K562 (cell line): ENCODE measurements at regions not wholly inside any gene's neighbourhood (a gene's known extent, or its start where the extent isn't known, plus 50 kb on each side); places are given as distances from the start of the nearest gene placed in this dataset.

Source experiments
- ARID4B ChIP-seq: sonication (generic); formaldehyde crosslinking; IDR thresholded peaks from 2 replicates; pipeline ENCODE4 v1.8.0; 2022; ENCODE audit warnings: mild to moderate bottlenecking, missing genetic modification reagents
- CREM ChIP-seq: IDR thresholded peaks from 2 replicates; pipeline ENCODE4 v1.6.1; 2014; ENCODE audit warnings: antibody characterized with exemption, low read depth
- CXXC5 ChIP-seq: fragments of 250-450 bp; sonication (Bioruptor Pico); IDR thresholded peaks from 2 replicates; pipeline ENCODE4 v1.8.0; 2022; ENCODE audit warnings: inconsistent platforms, mild to moderate bottlenecking, moderate library complexity
- EP300 ChIP-seq: IDR thresholded peaks from 2 replicates; pipeline ENCODE4 v1.6.1; 2012; ENCODE audit warnings: low read length, improper control_type of control experiment
- FOSL1 ChIP-seq: fragments of 200-800 bp; sonication (Bioruptor generic); conservative IDR thresholded peaks from 2 replicates; pipeline ENCODE4 v1.6.1; 2016; ENCODE audit warnings: missing genetic modification characterization, missing compliant biosample characterization
- HDAC2 ChIP-seq: fragments of 450-650 bp; IDR thresholded peaks from 2 replicates; pipeline ENCODE4 v1.6.1; 2016; ENCODE audit warnings: mild to moderate bottlenecking
- JUNB ChIP-seq: fragments of 450-650 bp; formaldehyde crosslinking; conservative IDR thresholded peaks from 2 replicates; pipeline ENCODE4 v1.4.0; 2020; ENCODE audit warnings: mild to moderate bottlenecking
- KDM4B ChIP-seq, 2 experiments: fragments of 450-650 bp in 1 of 2; sonication (generic) in 1 of 2; IDR thresholded peaks; 2 replicates each; pipeline ENCODE4 v1.6.1; 2016 to 2017; ENCODE audit warnings: borderline replicate concordance in 2 of 2, antibody characterized with exemption in 1 of 2, low read depth in 1 of 2, mild to moderate bottlenecking in 1 of 2
- NFE2L1 ChIP-seq: fragments of 450-650 bp; IDR thresholded peaks from 2 replicates; pipeline ENCODE4 v1.6.1; 2016; ENCODE audit warnings: missing genetic modification characterization, low read depth, mild to moderate bottlenecking, missing compliant biosample characterization, moderate library complexity, borderline replicate concordance
- NR2C2 ChIP-seq, 2 experiments: fragments of 200-800 bp in 1 of 2; sonication (Bioruptor generic) in 1 of 2; sonication (generic) in 1 of 2; formaldehyde crosslinking in 1 of 2; IDR thresholded peaks; 2 replicates each; pipeline versions ENCODE4 v1.6.1 to v1.8.0; 2016 to 2022; ENCODE audit warnings: mild to moderate bottlenecking in 1 of 2, missing compliant biosample characterization in 1 of 2, missing genetic modification characterization in 1 of 2, missing genetic modification reagents in 1 of 2
- RCOR1 ChIP-seq, 2 experiments: IDR thresholded peaks; 2 replicates each; pipeline ENCODE4 v1.6.1; 2012; ENCODE audit warnings: low read depth in 2 of 2, low read length in 2 of 2, borderline replicate concordance in 1 of 2, improper control_type of control experiment in 1 of 2
- SIRT6 ChIP-seq: IDR thresholded peaks from one replicate; pipeline ENCODE4 v1.6.1; 2012; ENCODE audit warnings: low read depth, mild to moderate bottlenecking, control low read depth, inconsistent platforms, low read length, moderate library complexity
- XRCC5 ChIP-seq: fragments of 200-400 bp; formaldehyde crosslinking; IDR thresholded peaks from 2 replicates; pipeline ENCODE4 v1.6.1; 2017; ENCODE audit warnings: low read depth, mild to moderate bottlenecking, low read length
- ZNF175 ChIP-seq: fragments of 200-800 bp; sonication (Bioruptor generic); IDR thresholded peaks from 2 replicates; pipeline ENCODE4 v1.6.1; 2016; ENCODE audit warnings: low read depth, mild to moderate bottlenecking, missing genetic modification characterization, missing compliant biosample characterization
- ZNF316 ChIP-seq: fragments of 450-650 bp; IDR thresholded peaks from 2 replicates; pipeline ENCODE4 v1.6.1; 2016
- ZNF584 ChIP-seq: fragments of 200-800 bp; sonication (Bioruptor generic); IDR thresholded peaks from 2 replicates; pipeline ENCODE4 v1.6.1; 2016; ENCODE audit warnings: low read depth, mild to moderate bottlenecking, missing genetic modification characterization, missing compliant biosample characterization
- ZNF639 ChIP-seq, 2 experiments: fragments of 200-800 bp in 1 of 2; sonication (Bioruptor generic) in 1 of 2; sonication (generic) in 1 of 2; formaldehyde crosslinking in 1 of 2; IDR thresholded peaks in 1 of 2; conservative IDR thresholded peaks in 1 of 2; 2 replicates each; pipeline versions ENCODE4 v1.5.0 to v1.6.1; 2016 to 2020; ENCODE audit warnings: missing compliant biosample characterization in 1 of 2, missing genetic modification characterization in 1 of 2, missing genetic modification reagents in 1 of 2
- TF ChIP-seq, protein P1 (sequence below), 2 experiments: fragments of 450-650 bp in 1 of 2; sonication (generic) in 1 of 2; formaldehyde crosslinking in 1 of 2; IDR thresholded peaks in 1 of 2; conservative IDR thresholded peaks in 1 of 2; 2 replicates each; pipeline versions ENCODE4 v1.6.1 to v1.8.1; 2016 to 2023; ENCODE audit warnings: mild to moderate bottlenecking in 2 of 2, moderate library complexity in 2 of 2, inconsistent platforms in 1 of 2, missing genetic modification reagents in 1 of 2
- TF ChIP-seq, protein P2 (sequence below): fragments of 250-450 bp; sonication (Bioruptor Pico); IDR thresholded peaks from 2 replicates; pipeline ENCODE4 v1.8.0; 2021; ENCODE audit warnings: mild to moderate bottlenecking, moderate library complexity

DNA sequence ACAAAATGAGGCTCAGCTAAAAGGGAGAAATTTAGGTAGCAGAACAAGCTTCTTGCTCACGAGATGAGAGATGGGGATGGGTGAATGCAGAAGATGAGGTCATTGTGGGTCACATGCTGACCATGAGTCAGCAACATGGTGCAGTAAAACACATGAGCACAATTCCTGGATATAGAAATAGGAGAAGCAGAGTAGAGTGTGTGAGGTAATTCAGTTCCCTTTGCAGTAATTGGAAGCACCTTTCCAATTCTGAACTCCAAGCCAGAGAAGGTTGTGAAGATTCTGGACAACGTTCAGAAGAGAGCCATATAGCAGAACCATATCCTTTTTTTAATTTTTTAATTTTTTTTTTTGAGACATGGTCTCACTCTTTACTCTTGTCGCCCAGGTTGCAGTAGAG, 62.0 kb upstream of the LMNTD1 start (continued):
- TF ChIP-seq JUNB (CRISPR knock-in tag) (peak; percentile 74), FOSL1 (tag) (peak; percentile 88), HDAC2 (no peak), XRCC5 (no peak), ZNF639 (CRISPR knock-in tag; conservative IDR thresholded peaks at IDR 0.05 in 1 of 2, IDR thresholded peaks at IDR 0.05 in 1 of 2) (0 out of 4 replicates have a peak, but pooled peaks of 1 of the 2 experiments have one; percentile 48), RCOR1 (IDR thresholded peaks at IDR 0.05; ENCODE audit: borderline replicate concordance in 1 of 2, low read depth in 2 of 2, low read length in 2 of 2) (peak in 1 of 2 experiments; percentile 34; a peak in 1 of 4 replicates), ZNF316 (peak; percentile 92), ZNF584 (CRISPR knock-in tag) (peak; percentile 28; the same call in 1 of the 2 replicates), NR2C2 (CRISPR knock-in tag; IDR thresholded peaks at IDR 0.05) (no peak), NR2C2 (tag; IDR thresholded peaks at IDR 0.05) (peak; percentile 55; the same call in 1 of the 2 replicates), ARID4B (CRISPR knock-in tag) (no peak), EP300 (peak; percentile 61; the same call in 1 of the 2 replicates), CREM (peak; percentile 30; the same call in 1 of the 2 replicates), NFE2L1 (tag) (peak; percentile 87), ZNF175 (CRISPR knock-in tag) (peak; percentile 79; the same call in 1 of the 2 replicates), SIRT6 (no peak), KDM4B (IDR thresholded peaks at IDR 0.05; ENCODE audit: borderline replicate concordance in 2 of 2, low read depth in 1 of 2) (no peak), CXXC5 (peak; percentile 31; the same call in 1 of the 2 replicates)
- TF ChIP-seq, protein P1, sequence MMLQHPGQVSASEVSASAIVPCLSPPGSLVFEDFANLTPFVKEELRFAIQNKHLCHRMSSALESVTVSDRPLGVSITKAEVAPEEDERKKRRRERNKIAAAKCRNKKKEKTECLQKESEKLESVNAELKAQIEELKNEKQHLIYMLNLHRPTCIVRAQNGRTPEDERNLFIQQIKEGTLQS (IDR thresholded peaks at IDR 0.05) = peak; percentile 96
- TF ChIP-seq, protein P1 (CRISPR knock-in tag; conservative IDR thresholded peaks at IDR 0.05) = no peak
- TF ChIP-seq, protein P2, sequence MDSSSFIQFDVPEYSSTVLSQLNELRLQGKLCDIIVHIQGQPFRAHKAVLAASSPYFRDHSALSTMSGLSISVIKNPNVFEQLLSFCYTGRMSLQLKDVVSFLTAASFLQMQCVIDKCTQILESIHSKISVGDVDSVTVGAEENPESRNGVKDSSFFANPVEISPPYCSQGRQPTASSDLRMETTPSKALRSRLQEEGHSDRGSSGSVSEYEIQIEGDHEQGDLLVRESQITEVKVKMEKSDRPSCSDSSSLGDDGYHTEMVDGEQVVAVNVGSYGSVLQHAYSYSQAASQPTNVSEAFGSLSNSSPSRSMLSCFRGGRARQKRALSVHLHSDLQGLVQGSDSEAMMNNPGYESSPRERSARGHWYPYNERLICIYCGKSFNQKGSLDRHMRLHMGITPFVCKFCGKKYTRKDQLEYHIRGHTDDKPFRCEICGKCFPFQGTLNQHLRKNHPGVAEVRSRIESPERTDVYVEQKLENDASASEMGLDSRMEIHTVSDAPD = no peak
